ENCODE measurements at regions not wholly inside any gene's neighbourhood (a gene's known extent, or its start where the extent isn't known, plus 50 kb on each side); places are given as distances from the start of the nearest gene placed in this dataset.

DNA sequence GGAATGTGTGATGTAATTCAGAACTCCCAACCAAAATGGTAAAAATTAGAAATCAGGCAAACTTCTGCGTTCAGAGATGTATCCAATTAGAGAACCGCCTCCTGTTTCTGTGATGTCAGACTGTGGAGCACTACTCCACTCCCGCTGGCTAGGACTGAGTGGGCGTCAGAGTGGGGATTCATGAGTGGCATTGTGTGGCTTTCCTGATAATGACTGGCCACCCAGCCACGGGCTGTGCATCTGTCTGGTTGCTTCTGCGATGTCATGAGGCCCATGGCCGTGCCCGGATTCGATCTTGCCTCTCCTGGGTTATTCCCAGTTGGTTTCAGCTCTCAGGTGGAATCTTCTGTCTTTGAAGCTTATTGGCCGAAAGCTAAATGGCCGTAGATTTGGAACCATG, 87.1 kb upstream of the KCNA1 start:
- Histone ChIP-seq H3K4me1 (ENCODE audit: control insufficient read depth, insufficient read depth, low read length) (peaks cover 3% of the 10 kb centered on the region), H3K27me3 (ENCODE audit: control insufficient read depth in 1 of 2, insufficient read depth in 2 of 2, low read length in 2 of 2) (no peaks in the 10 kb centered on the region), H3K36me3 (ENCODE audit: control insufficient read depth in 2 of 2, insufficient read depth in 2 of 2, low read length in 2 of 2) (no peaks in the 10 kb centered on the region), H3K4me3 (ENCODE audit: low read length in 2 of 2) (no peak overlapping the region), H3K9ac (ENCODE audit: low read length in 2 of 2) (no peak overlapping the region), H3K9me3 (ENCODE audit: control insufficient read depth in 2 of 2, low read length in 2 of 2) (no peaks in the 10 kb centered on the region), H3K27ac (ENCODE audit: low read length) (no peak overlapping the region)

DNA sequence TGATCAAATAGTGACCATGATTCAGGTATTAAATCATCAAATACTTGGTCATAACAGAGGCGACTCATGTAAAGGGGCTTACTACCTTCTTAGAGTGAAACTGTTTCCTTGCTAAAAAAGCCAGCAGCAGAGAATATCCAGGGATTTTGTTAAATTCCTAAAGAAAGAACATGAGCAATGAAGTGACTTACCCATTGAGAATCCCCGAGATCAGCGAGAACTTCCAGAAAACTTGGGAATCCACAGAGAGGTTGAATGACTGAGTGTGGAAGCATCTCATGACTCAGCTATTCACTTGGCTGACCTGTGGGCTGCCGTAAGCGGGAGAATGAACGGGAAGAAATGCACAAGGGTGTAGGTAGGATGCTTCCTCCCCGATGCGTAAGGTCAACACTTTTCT, 85.3 kb upstream of the KCNA1 start:
- H3K9me3 ChIP-seq (ENCODE audit: control insufficient read depth in 2 of 2, low read length in 2 of 2) = no peaks in the 10 kb centered on the region
- no peaks in the 10 kb centered on the region for H3K27me3 ChIP-seq (ENCODE audit: control insufficient read depth in 1 of 2, insufficient read depth in 2 of 2, low read length in 2 of 2)

DNA sequence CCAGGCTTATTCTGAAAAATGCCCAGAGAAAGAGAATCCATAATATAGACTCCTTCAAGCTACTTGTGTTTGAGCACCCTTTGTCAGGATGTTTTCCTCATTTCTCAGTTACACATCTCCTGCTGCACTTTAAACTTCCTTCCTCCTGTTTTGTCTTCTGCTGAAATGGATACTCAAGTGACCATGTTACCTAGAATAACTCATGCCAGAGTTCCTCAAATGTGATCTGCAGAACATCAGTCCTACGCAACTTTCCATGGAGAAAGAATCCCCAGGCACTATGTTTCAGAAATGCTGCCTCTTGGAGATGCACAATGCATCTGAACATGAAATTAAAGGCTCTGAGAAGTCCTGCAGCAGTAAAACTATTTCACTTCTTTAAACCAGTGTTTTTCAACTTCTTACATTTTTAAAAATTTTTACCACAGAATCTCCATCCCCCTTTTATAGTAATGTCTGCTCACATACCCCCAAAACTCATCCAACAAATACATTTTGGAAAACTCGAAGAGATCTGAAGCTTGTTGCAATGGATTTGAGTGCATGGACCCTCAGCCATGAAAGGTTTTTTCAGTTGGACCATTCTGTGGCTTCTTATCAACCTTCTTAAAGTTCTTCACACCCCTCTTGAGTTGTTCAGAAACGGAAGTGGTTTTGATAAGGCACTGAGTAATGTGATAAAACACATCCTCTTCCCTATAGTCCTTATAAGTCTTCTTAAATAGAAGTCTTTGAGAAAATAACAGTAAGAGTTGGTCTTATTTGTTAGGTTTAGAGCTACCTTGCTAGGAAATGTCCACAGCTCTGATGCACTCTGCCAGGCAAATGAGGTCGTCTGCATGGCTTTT, 84.5 kb upstream of the KCNA1 start:
- H3K27ac ChIP-seq (ENCODE audit: low read length) = no peak overlapping the region
- peaks cover 0 to 2% of the 10 kb centered on the region in 2 donors for H3K27me3 ChIP-seq (ENCODE audit: control insufficient read depth in 1 of 2, insufficient read depth in 2 of 2, low read length in 2 of 2)
- H3K9me3 ChIP-seq (ENCODE audit: control insufficient read depth in 2 of 2, low read length in 2 of 2) = no peaks in the 10 kb centered on the region
- H3K4me3 ChIP-seq (ENCODE audit: low read length in 2 of 2) = no peak overlapping the region
- no peaks in the 10 kb centered on the region for H3K36me3 ChIP-seq (ENCODE audit: control insufficient read depth in 2 of 2, insufficient read depth in 2 of 2, low read length in 2 of 2)
- no peak overlapping the region for H3K9ac ChIP-seq (ENCODE audit: low read length in 2 of 2)
- H3K4me1 ChIP-seq (ENCODE audit: control insufficient read depth, insufficient read depth, low read length) = no peaks in the 10 kb centered on the region

More for the DNA sequence above, 85.3 kb upstream of the KCNA1 start:
- no peak overlapping the region for H3K4me3 ChIP-seq (ENCODE audit: low read length in 2 of 2)
- H3K4me1 ChIP-seq (ENCODE audit: control insufficient read depth, insufficient read depth, low read length) = no peaks in the 10 kb centered on the region
- no peaks in the 10 kb centered on the region for H3K36me3 ChIP-seq (ENCODE audit: control insufficient read depth in 2 of 2, insufficient read depth in 2 of 2, low read length in 2 of 2)
- no peak overlapping the region for H3K27ac ChIP-seq (ENCODE audit: low read length)
- H3K9ac ChIP-seq (ENCODE audit: low read length in 2 of 2) = no peak overlapping the region

DNA sequence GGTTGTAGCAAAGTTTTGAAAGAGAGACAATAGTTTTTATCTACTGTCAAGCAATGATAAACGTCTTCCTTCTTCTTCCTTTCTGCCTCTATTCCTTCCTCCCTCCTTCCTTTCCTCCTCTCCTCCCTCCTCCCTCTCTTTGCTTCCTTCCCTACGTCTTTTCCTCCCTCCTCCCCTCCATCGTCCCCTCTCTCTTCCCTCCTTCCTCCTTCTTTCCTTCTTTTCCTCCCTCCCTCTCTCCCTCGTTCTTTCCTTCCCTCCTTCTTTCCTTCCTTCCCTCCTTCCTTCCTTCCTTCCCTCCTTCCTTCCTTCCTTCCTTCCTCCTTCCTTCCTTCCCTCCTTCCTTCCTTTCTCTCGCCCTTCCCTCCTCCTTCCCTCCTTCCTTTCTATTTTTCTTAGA, 82.8 kb upstream of the KCNA1 start:
- Histone ChIP-seq H3K27me3 (ENCODE audit: control insufficient read depth in 1 of 2, insufficient read depth in 2 of 2, low read length in 2 of 2) (peaks cover 0 to 5% of the 10 kb centered on the region in 2 donors), H3K27ac (ENCODE audit: low read length) (no peak overlapping the region), H3K9me3 (ENCODE audit: control insufficient read depth in 2 of 2, low read length in 2 of 2) (no peaks in the 10 kb centered on the region), H3K4me3 (ENCODE audit: low read length in 2 of 2) (no peak overlapping the region), H3K9ac (ENCODE audit: low read length in 2 of 2) (no peak overlapping the region), H3K4me1 (ENCODE audit: control insufficient read depth, insufficient read depth, low read length) (no peaks in the 10 kb centered on the region), H3K36me3 (ENCODE audit: control insufficient read depth in 2 of 2, insufficient read depth in 2 of 2, low read length in 2 of 2) (no peaks in the 10 kb centered on the region)

DNA sequence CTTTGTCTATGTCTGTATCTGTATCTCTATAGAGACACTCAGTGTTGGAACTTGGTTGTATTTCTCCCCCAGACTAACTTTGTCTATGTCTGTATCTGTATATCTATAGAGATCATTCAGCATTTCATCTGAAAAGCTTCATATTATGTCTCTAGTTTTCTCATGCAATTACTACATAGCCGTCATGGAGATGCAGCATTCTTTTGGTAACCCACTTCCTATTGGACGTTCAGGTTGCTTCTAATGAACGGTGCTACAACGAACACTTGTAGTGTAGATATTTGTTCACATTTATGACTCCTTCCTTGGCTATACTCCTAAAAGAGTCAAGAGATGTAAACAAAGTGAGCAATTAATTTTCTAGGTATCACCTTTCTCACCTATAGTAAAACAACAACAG, 81.5 kb upstream of the KCNA1 start:
- no peaks in the 10 kb centered on the region for H3K36me3 ChIP-seq (ENCODE audit: control insufficient read depth in 2 of 2, insufficient read depth in 2 of 2, low read length in 2 of 2)

DNA sequence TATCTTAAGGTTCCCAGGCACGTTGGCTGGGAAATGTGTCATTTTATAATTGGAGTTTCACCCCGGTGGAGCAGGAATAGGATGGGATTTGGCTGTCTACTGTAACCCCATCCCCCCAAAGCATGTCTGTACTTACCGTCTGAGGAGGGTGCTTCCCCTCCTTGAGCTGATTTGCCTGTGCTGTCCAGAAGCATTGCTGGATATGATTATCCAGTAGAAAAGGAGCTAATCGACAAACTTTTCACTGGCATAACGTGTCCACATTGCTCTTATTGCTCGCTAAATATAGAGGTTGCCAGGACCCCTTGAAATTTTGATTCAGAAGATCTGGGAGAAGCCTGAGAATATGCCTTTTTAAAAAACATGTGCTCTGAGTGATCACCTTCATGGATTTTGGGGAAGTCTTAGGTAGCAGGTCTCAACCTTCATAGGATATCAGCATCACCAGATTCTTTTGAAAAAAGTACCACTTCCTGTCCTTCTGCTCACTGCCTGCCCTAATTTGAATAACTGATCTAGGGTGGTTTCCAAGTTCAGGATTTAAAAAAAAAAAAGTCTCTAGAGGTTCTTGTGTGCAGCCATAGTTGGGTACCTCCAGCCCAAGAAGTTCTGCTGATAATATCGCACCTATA, 80.4 kb upstream of the KCNA1 start:
- no peaks in the 10 kb centered on the region for H3K4me1 ChIP-seq (ENCODE audit: control insufficient read depth, insufficient read depth, low read length)
- H3K9me3 ChIP-seq (ENCODE audit: control insufficient read depth in 2 of 2, low read length in 2 of 2) = peaks cover 0 to 4% of the 10 kb centered on the region in 2 donors
- no peak overlapping the region for H3K9ac ChIP-seq (ENCODE audit: low read length in 2 of 2)
- H3K36me3 ChIP-seq (ENCODE audit: control insufficient read depth in 2 of 2, insufficient read depth in 2 of 2, low read length in 2 of 2) = no peaks in the 10 kb centered on the region
- peaks cover 0 to 5% of the 10 kb centered on the region in 2 donors for H3K27me3 ChIP-seq (ENCODE audit: control insufficient read depth in 1 of 2, insufficient read depth in 2 of 2, low read length in 2 of 2)
- H3K4me3 ChIP-seq (ENCODE audit: low read length in 2 of 2) = no peak overlapping the region
- no peak overlapping the region for H3K27ac ChIP-seq (ENCODE audit: low read length)

More for the DNA sequence above, 81.5 kb upstream of the KCNA1 start:
- Histone ChIP-seq H3K9ac (ENCODE audit: low read length in 2 of 2) (no peak overlapping the region), H3K9me3 (ENCODE audit: control insufficient read depth in 2 of 2, low read length in 2 of 2) (no peaks in the 10 kb centered on the region), H3K4me3 (ENCODE audit: low read length in 2 of 2) (no peak overlapping the region), H3K27me3 (ENCODE audit: control insufficient read depth in 1 of 2, insufficient read depth in 2 of 2, low read length in 2 of 2) (peaks cover 0 to 5% of the 10 kb centered on the region in 2 donors), H3K4me1 (ENCODE audit: control insufficient read depth, insufficient read depth, low read length) (no peaks in the 10 kb centered on the region), H3K27ac (ENCODE audit: low read length) (no peak overlapping the region)

DNA sequence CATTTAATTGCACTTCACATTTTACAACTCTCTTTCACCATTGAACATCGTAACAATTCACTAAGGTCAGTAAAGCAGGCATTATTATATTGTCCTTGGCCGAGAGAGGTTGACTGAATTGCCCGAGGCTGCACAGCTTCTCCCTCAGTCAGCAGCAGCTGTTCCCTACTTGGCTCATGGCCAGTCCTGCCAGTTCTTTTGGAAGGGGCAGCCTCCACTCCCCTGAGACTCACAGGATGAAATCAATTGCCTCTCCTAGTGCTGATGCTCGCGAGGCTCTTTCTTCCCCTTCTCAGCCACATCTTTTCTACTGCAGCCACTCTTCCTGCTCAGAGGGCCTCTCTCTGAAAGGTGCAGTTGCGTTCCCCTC, 79.9 kb upstream of the KCNA1 start:
- Histone ChIP-seq H3K4me1 (ENCODE audit: control insufficient read depth, insufficient read depth, low read length) (no peaks in the 10 kb centered on the region), H3K27me3 (ENCODE audit: control insufficient read depth in 1 of 2, insufficient read depth in 2 of 2, low read length in 2 of 2) (peaks cover 0 to 5% of the 10 kb centered on the region in 2 donors), H3K9ac (ENCODE audit: low read length in 2 of 2) (no peak overlapping the region), H3K27ac (ENCODE audit: low read length) (no peak overlapping the region), H3K9me3 (ENCODE audit: control insufficient read depth in 2 of 2, low read length in 2 of 2) (peaks cover 0 to 4% of the 10 kb centered on the region in 2 donors), H3K36me3 (ENCODE audit: control insufficient read depth in 2 of 2, insufficient read depth in 2 of 2, low read length in 2 of 2) (no peaks in the 10 kb centered on the region), H3K4me3 (ENCODE audit: low read length in 2 of 2) (no peak overlapping the region)

DNA sequence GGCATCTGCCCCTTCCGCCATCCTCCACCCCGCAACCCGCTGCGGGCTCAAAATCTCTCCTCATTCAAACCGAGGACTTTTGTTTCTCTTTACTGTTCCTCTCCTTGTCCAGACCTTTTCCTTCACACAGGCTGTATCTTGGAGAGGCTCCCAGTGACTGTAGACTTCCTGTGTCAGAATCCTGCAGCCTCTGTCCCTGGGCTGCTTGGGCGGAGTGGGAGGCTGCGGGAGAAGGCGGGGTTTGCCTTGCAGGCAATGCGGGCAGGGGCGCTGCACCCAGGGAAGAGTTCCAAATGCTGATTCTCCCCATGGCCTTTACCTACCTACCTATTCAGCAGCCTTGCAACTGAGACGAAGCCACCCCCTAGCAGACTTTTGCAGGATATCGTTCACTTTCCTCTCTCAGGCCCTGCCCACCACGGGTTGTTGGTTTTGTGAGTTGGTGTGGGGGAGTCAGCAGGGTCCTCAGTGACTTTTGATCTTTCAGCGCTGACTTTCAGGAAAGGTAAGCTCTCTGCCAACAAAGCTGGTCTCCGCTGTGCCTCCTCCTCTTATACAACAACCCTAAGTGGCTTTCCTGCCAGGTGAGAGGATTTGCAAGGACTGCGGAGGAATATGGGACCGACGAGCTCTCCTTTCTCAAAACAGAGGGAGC, 79.0 kb upstream of the KCNA1 start:
- H3K9me3 ChIP-seq (ENCODE audit: control insufficient read depth in 2 of 2, low read length in 2 of 2) = peaks cover 0 to 4% of the 10 kb centered on the region in 2 donors
- no peak overlapping the region for H3K27ac ChIP-seq (ENCODE audit: low read length)
- H3K36me3 ChIP-seq (ENCODE audit: control insufficient read depth in 2 of 2, insufficient read depth in 2 of 2, low read length in 2 of 2) = no peaks in the 10 kb centered on the region
- H3K4me3 ChIP-seq (ENCODE audit: low read length in 2 of 2) = no peak overlapping the region
- peaks cover 0 to 5% of the 10 kb centered on the region in 2 donors for H3K27me3 ChIP-seq (ENCODE audit: control insufficient read depth in 1 of 2, insufficient read depth in 2 of 2, low read length in 2 of 2)
- no peaks in the 10 kb centered on the region for H3K4me1 ChIP-seq (ENCODE audit: control insufficient read depth, insufficient read depth, low read length)
- H3K9ac ChIP-seq (ENCODE audit: low read length in 2 of 2) = no peak overlapping the region

DNA sequence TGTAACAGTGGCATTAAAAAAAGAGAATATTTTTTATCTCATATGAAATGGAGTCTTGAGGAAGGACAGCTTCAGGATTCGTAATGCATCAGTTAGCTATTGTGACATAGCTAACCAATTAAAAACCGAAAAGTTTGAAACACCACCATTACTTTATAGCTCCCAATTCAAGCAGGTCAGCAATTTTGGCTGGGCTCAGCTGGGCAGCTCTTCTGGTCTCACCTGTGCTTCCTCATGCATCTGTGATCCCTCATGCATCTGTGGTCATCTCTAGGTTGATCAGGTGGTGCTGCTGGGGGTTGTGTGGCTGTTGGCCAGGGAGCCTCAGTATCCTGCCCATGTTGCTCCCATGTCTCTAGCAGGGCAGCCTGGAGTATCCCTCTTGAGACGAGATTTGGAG, 76.7 kb upstream of the KCNA1 start:
- Histone ChIP-seq H3K36me3 (ENCODE audit: control insufficient read depth in 2 of 2, insufficient read depth in 2 of 2, low read length in 2 of 2) (no peaks in the 10 kb centered on the region), H3K9ac (ENCODE audit: low read length in 2 of 2) (no peak overlapping the region), H3K27me3 (ENCODE audit: control insufficient read depth in 1 of 2, insufficient read depth in 2 of 2, low read length in 2 of 2) (peaks cover 0 to 5% of the 10 kb centered on the region in 2 donors), H3K9me3 (ENCODE audit: control insufficient read depth in 2 of 2, low read length in 2 of 2) (peaks cover 3 to 4% of the 10 kb centered on the region in 2 donors), H3K27ac (ENCODE audit: low read length) (no peak overlapping the region), H3K4me3 (ENCODE audit: low read length in 2 of 2) (no peak overlapping the region), H3K4me1 (ENCODE audit: control insufficient read depth, insufficient read depth, low read length) (no peaks in the 10 kb centered on the region)

DNA sequence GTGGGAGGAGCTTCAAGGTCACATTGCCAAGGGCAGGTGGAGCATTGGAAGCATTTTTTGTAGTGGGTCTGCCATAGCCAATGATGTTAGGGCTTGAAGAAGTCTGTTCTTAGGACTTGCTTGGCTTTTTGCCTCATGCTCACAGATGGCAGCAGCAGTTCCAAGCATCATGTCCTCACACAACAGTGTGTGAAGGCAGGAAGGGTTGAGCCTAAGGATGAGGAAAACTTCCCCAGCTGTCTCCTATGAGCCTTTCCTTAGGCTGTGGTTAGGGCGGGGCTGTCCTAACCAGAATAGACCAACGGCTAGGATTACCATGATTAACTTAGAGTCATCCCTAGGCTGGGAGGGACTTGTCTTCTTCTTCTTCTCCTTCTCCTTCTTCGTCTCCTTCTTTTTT, 76.2 kb upstream of the KCNA1 start:
- H3K4me3 ChIP-seq (ENCODE audit: low read length in 2 of 2) = no peak overlapping the region
- H3K9ac ChIP-seq (ENCODE audit: low read length in 2 of 2) = no peak overlapping the region
- no peaks in the 10 kb centered on the region for H3K4me1 ChIP-seq (ENCODE audit: control insufficient read depth, insufficient read depth, low read length)
- H3K27me3 ChIP-seq (ENCODE audit: control insufficient read depth in 1 of 2, insufficient read depth in 2 of 2, low read length in 2 of 2) = peaks cover 0 to 5% of the 10 kb centered on the region in 2 donors
- H3K27ac ChIP-seq (ENCODE audit: low read length) = no peak overlapping the region
- H3K36me3 ChIP-seq (ENCODE audit: control insufficient read depth in 2 of 2, insufficient read depth in 2 of 2, low read length in 2 of 2) = no peaks in the 10 kb centered on the region
- H3K9me3 ChIP-seq (ENCODE audit: control insufficient read depth in 2 of 2, low read length in 2 of 2) = peaks cover 3 to 4% of the 10 kb centered on the region in 2 donors

Measured in stomach smooth muscle (tissue), 2 donors.